Left kidney (tissue), 1 donor: ENCODE measurements at regions not wholly inside any gene's neighbourhood (a gene's known extent, or its start where the extent isn't known, plus 50 kb on each side); places are given as distances from the start of the nearest gene placed in this dataset.

Experiments
- DNase-seq: peaks from one replicate; pipeline ENCODE4 v3.0.0-alpha.2; 2013

DNA sequence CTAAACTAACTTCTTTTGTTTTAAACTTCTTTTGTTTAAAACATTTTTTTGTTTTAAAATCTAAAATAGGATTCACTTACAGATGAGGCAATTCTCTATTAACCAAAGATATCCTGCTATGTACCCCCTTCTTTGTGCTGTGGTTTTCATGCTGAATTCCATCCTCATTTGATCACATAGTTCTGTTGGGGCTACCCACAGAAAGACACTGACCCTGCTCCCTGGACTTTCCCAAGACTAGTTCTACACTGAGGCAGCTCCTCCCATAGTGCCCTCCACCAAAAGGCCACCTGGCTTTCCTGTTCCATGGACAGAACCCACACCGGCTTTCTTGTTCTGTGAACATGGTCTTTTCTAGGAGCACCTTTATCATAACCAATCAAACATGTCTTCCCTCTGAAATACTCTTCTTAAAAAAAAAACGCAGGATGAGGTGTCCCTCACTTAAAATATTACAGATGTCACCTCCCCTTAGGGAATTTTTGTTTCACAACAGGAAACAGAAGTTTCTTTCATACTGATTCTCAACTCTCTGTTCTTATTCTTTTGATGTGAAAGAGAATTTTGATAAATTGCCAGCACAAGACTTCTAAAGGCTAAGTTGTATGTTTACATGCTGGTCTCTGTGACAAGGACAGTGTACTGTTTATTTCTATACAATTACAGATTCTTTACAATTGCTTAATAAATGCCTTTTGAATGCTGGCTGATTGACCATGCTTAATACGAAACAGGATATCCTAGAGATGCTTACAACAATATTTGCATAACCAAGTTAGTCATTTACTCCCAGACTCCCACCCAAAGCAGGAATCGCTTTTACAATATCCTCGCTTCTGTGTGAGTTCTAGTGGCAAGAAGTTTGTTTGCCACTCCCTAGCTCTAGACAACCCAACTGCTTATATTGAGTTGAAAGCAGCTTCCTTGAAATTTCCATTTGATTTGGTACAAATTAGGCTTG lies 300.4 kb downstream of the DTWD2 start:
- no peak for DNase-seq

DNA sequence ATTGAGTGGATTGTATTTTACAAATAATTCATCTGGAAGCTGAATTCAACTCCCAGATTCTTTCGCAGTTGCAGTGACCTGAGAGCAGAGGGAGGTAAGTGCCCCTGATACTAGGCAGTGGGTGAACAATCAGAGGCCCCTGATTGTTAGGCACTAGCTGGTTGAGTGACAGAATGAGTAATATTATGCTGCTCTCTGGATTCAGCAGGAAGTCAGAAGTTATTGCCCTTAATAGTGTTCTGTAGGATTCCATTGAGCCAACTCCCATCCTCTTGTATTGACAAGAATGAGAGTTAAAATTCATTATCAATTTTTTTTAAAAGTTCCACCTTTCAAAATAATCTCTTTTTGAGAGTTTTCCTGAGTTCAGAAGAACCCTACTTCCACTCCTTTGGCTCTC lies 301.2 kb downstream of the DTWD2 start:
- no peak for DNase-seq

DNA sequence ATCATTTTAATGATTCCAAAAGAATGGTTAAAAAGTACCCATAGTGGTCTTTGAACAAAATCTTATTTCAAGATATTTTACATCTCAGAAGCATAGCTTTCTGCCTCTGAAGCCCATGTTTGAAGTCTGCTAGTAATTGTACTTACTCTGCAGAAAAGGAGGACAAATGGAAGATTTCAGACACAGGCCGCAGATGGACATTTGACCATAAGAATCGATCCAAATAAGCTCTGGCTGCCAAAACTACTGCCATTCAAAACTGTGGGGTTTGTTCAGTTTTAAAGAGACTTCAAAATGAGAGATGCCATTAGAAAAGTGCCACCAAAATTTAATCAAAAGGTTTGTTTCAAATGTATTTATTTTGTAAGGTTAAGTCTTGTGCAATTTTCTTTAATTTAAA lies 306.7 kb downstream of the DTWD2 start:
- DNase-seq = no peak

DNA sequence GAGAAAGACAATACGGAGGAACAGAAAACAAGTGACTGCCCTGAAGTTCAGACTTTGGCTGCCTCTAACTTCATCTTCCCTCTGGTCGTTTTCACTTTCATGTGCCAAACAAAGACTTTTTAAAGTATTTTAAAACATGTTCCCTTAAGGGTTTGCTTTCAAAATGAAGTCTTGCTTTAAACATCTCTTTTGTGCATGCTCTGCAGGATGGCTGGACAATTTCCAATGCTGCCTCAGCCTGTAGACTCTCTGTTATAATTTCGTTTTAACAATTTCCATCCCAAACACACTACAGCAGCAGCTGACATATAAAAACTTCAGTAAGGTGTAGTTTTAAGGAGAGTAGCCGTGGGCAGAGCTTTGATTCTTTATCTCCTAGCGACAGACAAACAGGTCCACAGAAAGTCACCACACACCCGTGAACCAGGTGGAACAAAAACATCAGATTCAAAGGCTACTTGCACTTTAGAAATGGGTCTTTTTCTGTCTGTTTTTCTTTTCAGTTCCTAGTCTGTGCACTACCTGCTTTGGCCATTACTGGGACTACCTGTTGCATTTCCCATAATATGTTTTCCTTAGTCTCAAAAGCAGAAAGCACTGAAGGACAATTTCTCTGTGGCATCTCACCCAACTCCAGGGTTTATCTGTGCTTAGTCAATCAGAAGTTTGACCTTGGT lies 308.9 kb downstream of the DTWD2 start:
- DNase-seq = no peak

DNA sequence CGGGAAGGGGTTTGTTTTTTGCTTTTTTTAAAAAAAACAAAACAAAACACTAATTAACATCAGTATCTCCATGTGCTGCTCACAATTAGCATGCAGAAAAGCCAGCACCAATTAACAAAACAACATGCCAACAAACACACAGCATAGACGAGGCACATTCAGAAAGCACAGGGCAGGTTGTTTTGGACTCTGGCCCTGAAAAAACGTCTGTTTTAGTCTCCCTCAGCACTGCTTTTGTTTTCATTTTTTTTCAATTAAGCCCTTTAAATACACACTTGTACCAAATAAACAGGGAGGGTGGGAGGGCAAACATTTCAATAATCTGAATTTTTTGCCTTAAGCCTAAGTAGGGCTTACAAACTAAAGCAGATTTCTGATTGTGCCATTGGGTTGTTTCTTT lies 309.6 kb downstream of the DTWD2 start:
- no peak for DNase-seq

DNA sequence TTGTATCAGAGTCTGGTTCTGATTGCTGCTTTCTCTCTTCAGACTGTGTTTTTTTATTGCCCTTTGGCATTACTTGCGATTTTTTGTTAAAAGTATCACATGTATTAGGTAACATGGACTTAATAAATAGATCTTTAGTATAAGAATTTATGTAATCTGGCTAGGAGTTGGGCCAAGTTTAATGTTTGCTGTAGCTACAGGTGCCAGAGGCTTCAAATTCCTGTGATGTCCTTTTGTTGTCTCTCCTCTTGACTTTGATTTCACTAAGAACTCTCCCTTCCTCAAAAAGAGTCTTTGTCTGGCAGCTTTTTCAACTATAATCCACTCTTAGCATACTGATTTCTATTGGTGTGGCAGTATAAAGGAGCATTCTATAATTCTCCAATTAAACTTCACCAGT lies 313.1 kb downstream of the DTWD2 start:
- DNase-seq = no peak

DNA sequence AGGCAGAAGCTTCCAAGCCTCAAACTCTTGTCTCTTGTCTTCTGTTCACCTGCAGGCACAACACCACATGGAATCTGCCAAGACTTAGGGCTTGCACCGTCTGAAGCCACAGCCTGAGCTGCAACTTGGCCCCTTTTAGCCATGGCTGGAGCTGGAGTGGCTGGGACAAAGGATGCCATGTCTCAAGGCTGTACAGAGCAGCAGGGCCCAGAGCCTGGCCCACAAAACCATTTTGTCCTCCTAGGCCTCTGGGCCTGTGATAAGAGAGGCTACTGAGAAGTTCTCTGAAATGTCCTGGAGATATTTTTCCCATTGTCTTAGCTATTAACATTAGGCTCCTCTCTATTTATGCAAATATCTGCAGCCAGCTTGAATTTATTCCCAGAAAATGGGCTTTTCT lies 330.8 kb downstream of the DTWD2 start:
- DNase-seq = no peak

DNA sequence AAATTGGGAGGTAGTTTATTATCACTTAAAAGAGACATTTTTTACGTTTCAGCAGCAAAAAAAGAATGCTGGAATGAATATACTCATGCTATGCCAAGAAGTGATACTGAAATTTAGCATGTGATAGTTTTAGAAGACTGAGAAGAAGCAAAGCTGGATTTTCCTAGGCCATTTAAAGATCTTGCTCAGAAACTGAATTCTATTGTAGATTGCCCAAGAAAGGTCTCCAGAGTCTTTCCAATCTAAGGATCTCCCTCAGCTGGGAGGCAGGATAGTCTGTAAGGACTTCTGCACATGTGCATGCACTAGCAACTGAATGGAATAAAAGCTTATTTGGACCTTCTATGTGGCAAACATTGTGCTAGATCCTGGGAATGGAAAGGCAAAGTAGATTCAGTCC lies 334.5 kb downstream of the DTWD2 start:
- no peak for DNase-seq

DNA sequence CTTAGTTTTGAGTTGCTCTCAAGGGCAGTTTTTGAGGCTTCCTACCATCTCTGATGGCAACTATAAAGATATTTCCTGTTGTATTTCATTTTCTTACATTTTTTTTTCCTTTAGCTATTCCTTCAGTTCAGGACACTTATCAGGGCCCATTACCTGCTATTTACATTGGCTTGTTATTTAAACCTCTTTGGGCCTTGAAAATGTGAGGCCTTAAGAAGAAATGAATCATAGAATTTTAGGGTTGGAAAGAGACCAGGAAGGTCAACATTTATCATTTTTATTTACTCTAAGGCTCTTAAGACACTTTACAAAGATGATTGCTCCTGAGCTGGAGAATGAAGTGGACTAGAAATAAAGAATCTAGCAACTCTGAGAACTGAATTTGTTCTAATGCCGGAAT lies 335.2 kb downstream of the DTWD2 start:
- DNase-seq = no peak

DNA sequence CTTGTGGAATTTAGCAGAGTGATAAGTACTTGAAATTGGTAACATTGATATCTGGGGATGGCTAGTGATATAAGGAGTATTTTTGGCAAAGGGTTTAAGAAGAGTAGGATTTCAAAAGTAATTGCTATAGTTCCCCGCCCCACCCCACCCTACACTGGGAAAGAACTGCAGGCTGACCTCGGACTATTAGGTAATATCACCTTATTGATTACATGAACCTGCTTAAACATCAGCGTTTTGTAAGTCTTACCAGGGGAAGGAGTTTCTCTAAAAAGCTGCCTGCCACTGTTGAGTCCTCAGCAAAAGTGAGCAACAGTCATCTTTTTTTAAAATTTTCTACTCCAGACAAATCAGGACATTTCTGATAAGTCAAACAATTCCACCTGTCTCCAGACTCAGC lies 337.3 kb downstream of the DTWD2 start:
- DNase-seq = no peak

DNA sequence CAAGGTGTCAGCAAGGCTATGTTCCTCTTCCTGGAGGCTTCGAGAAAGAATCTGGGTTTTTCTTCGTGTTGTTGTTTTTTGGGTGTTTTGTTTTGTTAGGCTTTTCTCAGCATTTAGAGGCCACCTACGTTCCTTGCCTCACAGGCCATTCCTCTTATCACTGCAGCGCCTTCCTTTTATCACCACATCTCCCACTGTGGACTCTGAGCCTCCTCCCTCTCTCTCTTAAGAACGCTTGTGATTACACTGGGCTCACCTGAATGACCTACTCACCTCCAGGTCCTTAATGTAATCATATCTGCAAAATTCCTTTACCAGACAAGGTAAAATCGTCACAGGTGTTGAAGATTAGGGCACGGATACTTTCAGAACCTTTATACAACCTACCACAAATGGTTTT lies 340.8 kb downstream of the DTWD2 start:
- DNase-seq = no peak

DNA sequence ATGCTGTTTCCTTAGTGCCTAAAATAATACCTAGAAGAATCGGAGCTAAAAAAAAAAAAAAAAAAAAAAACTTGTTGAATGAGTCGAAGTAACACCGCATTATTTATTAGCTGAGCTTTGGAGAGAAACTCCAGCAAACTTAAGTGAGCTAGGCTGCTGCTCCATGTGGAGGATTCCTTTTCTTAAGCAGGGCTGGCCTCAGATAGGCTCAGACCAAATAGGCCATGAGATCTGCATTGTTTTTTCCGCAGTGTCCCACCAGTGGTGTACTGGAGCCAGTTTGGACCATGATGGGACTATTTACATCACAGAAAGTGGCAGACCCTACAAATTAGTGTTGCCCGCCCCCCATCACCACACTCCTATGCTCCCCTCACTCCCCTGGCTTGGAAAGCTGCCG lies 341.4 kb downstream of the DTWD2 start:
- DNase-seq = no peak

DNA sequence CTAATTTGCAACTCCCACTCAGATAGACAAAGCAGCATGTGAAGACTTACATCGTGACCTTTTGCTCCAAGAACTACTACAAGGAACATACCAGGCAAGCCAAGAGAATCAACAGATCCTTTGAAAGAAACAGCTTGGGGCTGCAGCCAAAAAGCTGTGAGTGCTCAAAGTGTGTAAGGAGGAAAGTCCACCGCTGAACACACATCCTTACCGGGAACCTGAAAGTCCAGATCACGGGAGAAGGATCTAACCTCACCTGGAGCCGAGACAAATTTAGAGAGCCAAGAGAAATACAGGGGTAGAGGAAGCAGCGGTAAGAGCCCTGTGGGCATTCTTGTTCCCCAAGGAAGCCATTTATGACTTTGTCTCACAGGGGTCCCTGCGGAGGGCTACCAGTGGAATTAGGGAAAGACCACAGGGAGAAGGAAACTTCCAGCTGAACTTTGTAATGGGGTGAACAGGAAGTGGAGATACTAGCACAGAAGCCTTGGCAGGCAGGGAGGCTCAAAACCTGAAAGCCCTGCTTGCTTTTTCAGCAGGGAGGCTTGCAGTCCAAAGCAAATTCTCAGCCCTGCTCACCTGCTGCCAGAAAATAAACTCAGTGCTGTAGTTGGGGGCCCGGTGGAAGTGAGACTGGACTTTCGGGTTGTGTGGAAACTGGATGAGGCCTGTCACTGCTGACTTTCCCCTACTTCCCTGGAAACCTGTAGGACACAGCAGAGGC lies 350.2 kb downstream of the DTWD2 start:
- DNase-seq = no peak

DNA sequence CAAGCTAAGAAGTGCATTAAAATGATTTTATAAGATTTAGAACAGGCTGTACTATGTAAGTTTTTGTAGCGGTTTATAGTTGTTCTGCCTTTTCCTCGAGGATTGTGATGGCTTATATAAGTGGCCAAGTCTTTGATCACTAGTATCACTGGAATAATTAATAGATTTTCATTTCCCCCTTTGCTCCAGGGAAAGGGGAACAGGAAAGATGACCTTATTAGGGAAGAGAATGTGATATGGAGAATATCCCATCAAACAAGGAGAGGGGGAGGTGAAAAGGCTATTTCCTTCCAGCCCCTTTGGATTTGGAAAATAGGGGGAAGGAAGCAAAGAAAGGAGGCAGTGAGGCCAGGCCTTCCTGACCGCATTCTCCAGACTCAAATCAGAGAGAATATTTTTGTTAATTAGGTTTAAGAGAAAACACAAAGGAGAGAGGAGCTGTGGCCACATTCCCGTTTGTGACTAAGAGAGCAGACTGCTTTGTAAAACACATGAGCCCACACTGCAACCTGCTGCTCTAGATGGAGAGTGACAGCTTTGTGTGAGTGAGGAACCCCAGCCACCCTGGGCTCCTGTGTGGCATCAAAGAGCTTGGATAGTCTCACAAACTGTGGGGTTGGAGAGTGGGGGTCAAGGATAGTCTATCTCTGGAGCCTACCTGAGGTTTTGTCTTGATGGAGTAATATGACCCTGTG lies 359.5 kb downstream of the DTWD2 start:
- no peak for DNase-seq

DNA sequence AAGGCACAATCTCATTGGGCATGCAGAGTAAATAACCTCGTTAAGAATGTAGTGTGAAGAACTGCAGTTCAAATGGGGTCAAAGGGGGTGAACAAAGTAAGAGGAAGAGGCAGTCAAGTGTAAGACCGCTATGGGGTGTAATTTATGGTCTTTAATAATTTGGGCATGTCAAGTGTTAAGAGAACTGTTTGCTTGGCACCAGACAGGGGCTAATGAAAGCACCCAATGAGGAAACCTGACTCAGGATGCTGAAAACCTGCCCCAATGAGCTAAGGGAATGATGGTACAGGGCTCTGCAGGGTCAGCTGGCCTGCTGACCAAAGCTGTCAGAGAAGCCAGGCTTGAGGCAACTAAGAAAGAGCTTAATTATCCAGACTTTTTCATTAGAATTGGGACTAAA lies 368.1 kb downstream of the DTWD2 start:
- peak; percentile 53 for DNase-seq

DNA sequence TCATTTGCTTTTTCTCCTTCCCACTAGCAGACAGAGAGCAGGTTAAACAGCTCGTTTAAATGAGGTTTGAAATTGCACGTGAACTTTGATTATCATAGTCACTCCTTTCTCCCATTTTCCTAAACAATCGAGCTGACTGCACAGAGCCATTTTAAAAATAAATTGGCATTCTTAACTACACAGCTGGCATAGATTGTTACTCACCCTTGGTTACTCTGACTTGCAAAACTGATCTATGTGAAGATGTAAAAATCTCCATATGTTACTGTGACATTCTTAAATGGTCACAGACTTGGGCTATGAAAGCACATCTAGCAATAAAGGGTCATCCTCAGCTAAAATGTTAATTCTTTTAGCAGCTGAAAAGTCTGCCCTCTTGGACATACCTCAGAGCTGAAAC lies 368.5 kb downstream of the DTWD2 start:
- DNase-seq = no peak

DNA sequence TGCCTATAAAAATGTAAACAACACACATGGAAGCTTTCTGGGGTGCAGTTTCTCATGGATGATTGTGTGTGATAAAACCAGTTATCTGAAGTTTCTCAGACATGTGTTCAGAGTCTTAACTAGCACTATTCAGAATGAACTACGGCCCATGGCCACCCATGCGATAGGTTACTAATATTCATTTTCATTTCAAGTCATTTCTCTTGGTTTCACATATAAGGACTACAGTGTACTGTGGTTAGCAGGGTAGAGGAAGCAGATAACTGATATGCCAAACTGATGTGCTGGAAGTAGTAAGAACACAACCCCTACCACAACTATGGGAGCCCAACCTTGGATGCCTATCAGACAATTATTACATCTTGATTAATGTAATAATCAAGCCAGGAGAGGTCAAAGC lies 372.1 kb downstream of the DTWD2 start:
- DNase-seq = no peak

DNA sequence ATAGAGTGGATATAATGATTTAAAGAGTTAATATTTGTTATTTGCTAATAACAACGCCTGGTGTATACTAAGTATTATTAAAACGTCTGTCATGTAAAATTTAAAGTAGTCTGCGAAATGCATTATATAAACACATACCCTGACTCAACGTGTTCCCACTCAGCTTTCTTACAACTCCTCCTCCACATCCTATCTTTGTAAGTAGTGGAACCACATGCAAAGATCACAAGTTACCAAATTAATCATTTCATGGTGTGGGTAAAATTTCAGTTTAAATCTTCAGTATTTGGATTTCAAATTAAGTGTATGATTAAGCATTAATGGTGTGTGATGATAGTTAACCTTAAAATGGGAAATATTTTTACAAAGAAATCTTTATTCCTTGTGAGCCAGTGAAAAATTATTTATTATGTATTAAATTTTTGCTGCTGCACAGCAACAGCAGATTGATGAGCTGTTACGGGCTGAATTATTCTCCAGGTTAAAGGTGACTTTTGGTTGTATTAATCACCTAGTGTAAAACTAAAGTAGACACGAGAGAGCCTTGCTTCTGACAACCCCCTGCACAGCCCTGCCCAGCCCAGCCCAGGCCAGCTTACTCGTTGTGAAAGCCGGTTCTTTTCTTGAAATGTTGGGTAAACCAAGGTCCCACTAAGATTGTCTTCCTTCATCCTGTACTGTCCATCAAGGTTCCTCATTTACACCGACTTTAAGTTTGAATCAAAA lies 373.5 kb downstream of the DTWD2 start:
- no peak for DNase-seq

DNA sequence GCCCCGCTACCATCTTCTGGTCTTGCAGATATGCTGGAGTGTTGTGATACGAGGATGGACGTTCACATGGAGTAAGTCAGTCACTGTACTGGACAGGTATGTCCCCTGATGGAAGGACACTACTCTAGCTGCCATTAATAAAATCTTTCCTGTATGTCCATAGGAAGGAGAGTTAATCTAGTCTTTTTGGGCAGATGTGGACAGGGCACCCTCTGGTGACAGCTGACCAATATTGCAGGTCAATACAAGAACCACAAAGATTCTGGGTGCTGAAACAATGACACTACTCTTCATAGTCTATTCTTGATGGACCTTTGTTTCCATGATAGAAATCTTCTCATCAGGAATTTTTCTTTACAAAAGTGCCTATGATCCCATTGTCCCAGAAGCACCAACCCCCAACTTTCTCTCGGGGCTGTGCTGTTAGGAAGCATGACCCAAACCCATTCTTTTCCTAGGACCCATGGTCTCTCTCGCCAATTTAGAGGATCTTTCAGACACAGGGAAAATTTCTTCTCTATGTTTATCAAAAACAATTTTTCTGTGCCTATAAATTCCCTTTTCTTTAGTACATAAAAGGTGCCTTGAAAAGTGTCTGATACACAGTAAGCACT lies 376.9 kb downstream of the DTWD2 start:
- no peak for DNase-seq

DNA sequence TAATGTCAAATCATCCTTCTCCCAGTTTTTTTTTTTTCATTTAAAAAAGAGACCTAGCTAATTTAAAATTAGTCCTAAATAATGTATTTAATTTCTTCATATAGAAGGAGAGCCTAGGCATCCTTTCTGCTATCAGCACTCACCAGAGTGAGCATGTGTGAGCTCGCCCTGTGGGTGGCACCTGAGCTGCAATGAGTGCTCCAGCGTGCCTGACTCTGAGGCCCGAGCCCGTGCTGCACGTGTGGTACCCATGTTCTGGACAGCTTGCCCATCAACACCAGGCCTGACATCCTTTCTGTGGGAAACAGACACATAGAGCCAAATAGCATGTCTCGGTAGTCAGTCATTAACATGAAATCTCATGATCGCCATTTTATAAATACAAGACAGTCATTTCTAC lies 381.4 kb downstream of the DTWD2 start:
- DNase-seq = no peak

DNA sequence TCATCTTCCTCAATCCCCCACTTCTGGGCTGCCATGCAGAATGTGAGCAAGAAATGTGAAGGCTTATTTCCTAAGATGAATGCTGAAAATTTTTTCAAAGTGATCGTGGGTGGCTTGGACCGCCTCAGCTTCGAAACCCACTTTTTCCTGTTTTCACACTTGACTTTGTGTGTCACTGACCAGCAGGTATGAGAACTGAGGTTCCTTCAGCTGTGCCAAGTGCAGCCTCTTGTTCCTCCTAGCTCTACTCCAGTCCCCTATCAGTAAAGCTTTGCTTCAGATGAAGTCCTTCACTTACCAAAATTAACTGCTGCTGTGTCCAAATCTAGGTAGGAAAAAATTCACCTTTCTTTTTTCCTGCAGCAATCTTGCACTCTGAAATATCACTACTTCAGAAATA lies 382.6 kb downstream of the DTWD2 start:
- DNase-seq = no peak
